Mesothelial cell of epicardium (in vitro differentiated cells): ENCODE measurements at regions not wholly inside any gene's neighbourhood (a gene's known extent, or its start where the extent isn't known, plus 50 kb on each side); places are given as distances from the start of the nearest gene placed in this dataset.

Source experiments
- DNase-seq, 2 experiments: peaks; one replicate each; pipeline ENCODE4 v3.0.0; 2021; ENCODE audit warnings: low spot score in 2 of 2; ENCODE audit not compliant: unreplicated experiment in 2 of 2
- H3K27ac Mint-ChIP-seq: 2 replicates; pipeline ENCODE4 v1.8.0; 2021; ENCODE audit warnings: mixed read lengths
- H3K27me3 Mint-ChIP-seq: 2 replicates; pipeline ENCODE4 v1.8.0; 2021; ENCODE audit warnings: low read depth, mixed read lengths
- H3K36me3 Mint-ChIP-seq: 2 replicates; pipeline ENCODE4 v1.8.0; 2021; ENCODE audit warnings: mixed read lengths
- H3K4me1 Mint-ChIP-seq: 2 replicates; pipeline ENCODE4 v1.8.0; 2021; ENCODE audit warnings: mixed read lengths
- H3K4me3 Mint-ChIP-seq: 2 replicates; pipeline ENCODE4 v1.8.0; 2021; ENCODE audit warnings: mild to moderate bottlenecking, moderate library complexity, mixed read lengths
- H3K9me3 Mint-ChIP-seq: 2 replicates; pipeline ENCODE4 v1.8.0; 2021; ENCODE audit warnings: mixed read lengths
- CTCF ChIP-seq: fragments of 200-600 bp; sonication (generic); IDR thresholded peaks from one replicate; pipeline ENCODE4 v1.5.0; 2021; ENCODE audit warnings: antibody characterized with exemption; ENCODE audit not compliant: unreplicated experiment

DNA sequence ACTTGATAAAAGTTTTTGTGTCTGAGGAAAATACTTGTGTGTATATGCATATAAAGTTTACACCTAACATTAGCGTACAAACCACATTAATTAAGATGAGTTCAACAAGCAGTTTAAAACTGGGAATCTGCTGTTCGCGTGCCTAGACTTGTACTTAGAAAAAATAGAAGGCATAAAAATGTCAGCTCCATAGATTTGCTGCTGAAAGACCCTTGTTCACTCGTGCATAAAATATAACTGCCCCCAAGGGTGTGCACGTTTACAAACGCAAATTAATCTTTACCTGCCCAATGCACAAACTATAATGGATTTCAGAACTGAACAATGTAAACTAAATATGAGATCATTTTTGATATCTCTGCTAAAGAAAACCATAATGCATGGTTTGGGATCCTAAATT lies 392.3 kb upstream of the ADGRL2 start:
- DNase-seq: no peak
- Mint-ChIP-seq H3K27me3 (peaks cover 6% of the 10 kb centered on the region), H3K36me3 (no peaks in the 10 kb centered on the region), H3K4me3 (no peak overlapping the region), H3K27ac (no peak overlapping the region), H3K9me3 (no peaks in the 10 kb centered on the region), H3K4me1 (peaks cover 28% of the 10 kb centered on the region)
- TF ChIP-seq CTCF: no peak

GRCh38 chr1:81407000-81407821 lies 393.5 kb upstream of the ADGRL2 start:
- DNase-seq: no peak
- H3K27me3 Mint-ChIP-seq: peaks cover 6% of the 10 kb centered on the region
- H3K27ac Mint-ChIP-seq: no peak overlapping the region
- H3K4me3 Mint-ChIP-seq: no peak overlapping the region
- H3K36me3 Mint-ChIP-seq: no peaks in the 10 kb centered on the region
- peaks cover 24% of the 10 kb centered on the region for H3K4me1 Mint-ChIP-seq
- TF ChIP-seq CTCF: no peak
- H3K9me3 Mint-ChIP-seq: no peaks in the 10 kb centered on the region

- H3K9me3 Mint-ChIP-seq: no peaks in the 10 kb centered on the region
- TF ChIP-seq CTCF: no peak
- no peak for DNase-seq
- peaks cover 24% of the 10 kb centered on the region for H3K4me1 Mint-ChIP-seq
- peaks cover 6% of the 10 kb centered on the region for H3K27me3 Mint-ChIP-seq
- H3K4me3 Mint-ChIP-seq: no peak overlapping the region
- no peaks in the 10 kb centered on the region for H3K36me3 Mint-ChIP-seq
- H3K27ac Mint-ChIP-seq: no peak overlapping the region
These were observed 394.3 kb upstream of the ADGRL2 start for GRCh38 chr1:81406292-81406999.

DNA sequence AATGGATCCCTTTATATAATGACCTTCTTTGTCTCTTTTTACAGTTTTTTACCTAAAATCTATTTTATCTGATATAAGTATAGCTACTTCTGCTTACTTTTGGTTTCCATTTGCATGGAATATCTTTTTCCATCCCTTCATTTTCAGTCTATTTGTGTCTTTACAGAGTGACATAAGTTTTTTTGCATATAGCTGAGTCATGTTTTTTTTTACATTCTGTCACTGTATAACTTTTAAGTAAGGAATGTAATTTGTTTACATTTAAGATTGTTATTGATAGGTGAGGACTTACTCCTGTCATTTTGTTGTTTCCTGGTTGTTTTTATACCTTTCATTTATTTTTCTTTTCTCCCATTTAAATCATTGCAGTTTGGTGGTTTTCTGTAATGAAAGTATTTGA lies 402.7 kb upstream of the ADGRL2 start:
- H3K27me3 Mint-ChIP-seq: no peaks in the 10 kb centered on the region
- no peak for DNase-seq
- TF ChIP-seq CTCF: no peak
- peaks cover 10% of the 10 kb centered on the region for H3K36me3 Mint-ChIP-seq
- H3K9me3 Mint-ChIP-seq: peaks cover 24% of the 10 kb centered on the region
- H3K4me1 Mint-ChIP-seq: no peaks in the 10 kb centered on the region
- no peak overlapping the region for H3K4me3 Mint-ChIP-seq
- no peak overlapping the region for H3K27ac Mint-ChIP-seq

GRCh38 chr1:81392526-81393226 lies 408.1 kb upstream of the ADGRL2 start:
- peaks cover 8% of the 10 kb centered on the region for H3K9me3 Mint-ChIP-seq

More at GRCh38 chr1:81392526-81393226, 408.1 kb upstream of the ADGRL2 start:
- Mint-ChIP-seq H3K27ac (no peak overlapping the region), H3K27me3 (no peaks in the 10 kb centered on the region), H3K4me3 (no peak overlapping the region), H3K4me1 (no peaks in the 10 kb centered on the region), H3K36me3 (no peaks in the 10 kb centered on the region)
- no peak for TF ChIP-seq CTCF
- DNase-seq: no peak
